Dedifferentiated amniotic fluid mesenchymal stem cell (primary cell): ENCODE measurements at regions not wholly inside any gene's neighbourhood (a gene's known extent, or its start where the extent isn't known, plus 50 kb on each side); places are given as distances from the start of the nearest gene placed in this dataset.

Source experiments
- DNase-seq: peaks from one replicate; pipeline ENCODE4 v3.0.0-alpha.2; 2016; ENCODE audit errors: extremely low spot score

GRCh38 chr13:104098421-104098820 is 1032.2 kb upstream of the SLC10A2 start:
- DNase-seq = no peak

- no peak for DNase-seq
Observed at GRCh38 chr13:104086759-104087158, 1020.5 kb upstream of the SLC10A2 start.

DNA sequence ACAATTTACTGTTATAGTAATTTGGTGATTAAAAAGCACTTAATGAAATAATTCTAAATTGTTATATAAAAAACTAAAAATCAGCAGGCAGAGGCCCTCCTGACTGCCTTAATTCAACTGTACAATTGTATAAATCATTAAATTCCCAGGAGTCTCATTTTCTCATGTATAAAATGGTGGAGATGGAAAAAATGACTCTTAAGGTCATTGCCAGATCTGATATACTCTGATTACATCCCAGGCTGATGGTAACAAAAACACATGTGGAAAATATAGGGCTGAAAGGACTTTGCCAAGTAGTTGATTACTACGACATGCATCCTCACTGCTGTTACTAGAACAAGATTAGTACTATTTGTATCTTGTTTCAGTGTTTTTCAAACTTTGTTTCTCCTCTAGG is 1020.0 kb upstream of the SLC10A2 start:
- no peak for DNase-seq

DNA sequence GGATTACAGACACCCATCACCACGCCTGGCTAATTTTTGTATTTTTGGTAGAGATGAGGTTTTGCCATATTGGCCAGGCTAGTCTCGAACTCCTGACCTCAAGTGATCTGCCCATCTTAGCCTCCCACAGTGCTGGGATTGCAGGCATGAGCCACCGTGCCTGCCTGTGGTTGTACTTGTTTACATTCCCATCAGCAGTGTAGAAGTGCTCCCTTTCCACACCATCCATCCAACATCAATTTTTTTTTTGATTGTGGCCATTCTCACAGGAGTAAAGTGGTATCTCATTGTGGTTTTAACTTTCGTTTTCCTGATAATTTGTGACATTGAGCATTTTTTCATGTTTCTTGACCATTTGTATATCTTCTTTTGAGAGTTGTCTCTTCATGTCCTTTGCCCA is 1019.4 kb upstream of the SLC10A2 start:
- no peak for DNase-seq

- DNase-seq = no peak
Observed at GRCh38 chr13:104074326-104074725, 1008.1 kb upstream of the SLC10A2 start.

GRCh38 chr13:104071806-104072205 is 1005.6 kb upstream of the SLC10A2 start:
- no peak for DNase-seq

DNA sequence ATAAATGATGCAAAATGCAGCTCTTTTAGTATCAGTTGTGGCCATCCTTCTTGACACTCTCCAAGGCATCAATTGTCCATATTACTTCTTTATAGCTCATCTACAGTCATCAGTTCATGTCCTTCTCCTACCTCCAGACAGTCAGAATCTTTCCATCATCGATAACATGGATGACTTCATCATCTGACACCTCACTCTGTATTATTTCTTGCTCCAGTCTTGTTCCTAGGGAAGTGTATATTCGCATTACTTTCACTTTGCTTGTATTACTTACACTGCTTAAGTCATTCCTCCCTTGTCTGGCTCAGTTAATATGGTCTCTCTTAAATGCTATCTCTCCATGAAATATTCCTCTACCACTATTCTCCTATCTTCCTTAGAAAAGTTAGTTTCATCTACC is 999.1 kb upstream of the SLC10A2 start:
- DNase-seq = no peak

- no peak for DNase-seq
Observed at GRCh38 chr13:104057861-104058260, 991.6 kb upstream of the SLC10A2 start.

DNA sequence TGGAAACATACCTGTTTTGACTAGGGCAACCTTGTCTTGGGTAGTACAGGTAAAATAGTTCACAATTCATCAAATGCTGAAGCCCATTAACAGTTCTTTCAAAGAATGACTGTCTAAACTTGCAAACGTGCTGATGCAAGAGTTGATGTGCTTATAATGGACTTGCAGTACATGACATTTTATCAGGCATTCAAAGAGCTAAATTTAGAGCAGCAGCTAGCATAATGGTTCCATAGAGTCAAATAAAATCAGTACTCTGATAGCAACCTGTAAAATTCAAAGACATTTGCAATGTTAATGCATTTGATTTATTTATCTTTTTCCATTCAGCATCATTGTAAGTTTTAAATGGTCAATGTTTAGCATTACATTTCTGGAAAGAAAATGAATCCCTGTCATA is 979.7 kb upstream of the SLC10A2 start:
- DNase-seq = no peak

GRCh38 chr13:104043184-104043583 is 977.0 kb upstream of the SLC10A2 start:
- DNase-seq = no peak

- no peak for DNase-seq
Observed at GRCh38 chr13:104034891-104035290, 968.7 kb upstream of the SLC10A2 start.

DNA sequence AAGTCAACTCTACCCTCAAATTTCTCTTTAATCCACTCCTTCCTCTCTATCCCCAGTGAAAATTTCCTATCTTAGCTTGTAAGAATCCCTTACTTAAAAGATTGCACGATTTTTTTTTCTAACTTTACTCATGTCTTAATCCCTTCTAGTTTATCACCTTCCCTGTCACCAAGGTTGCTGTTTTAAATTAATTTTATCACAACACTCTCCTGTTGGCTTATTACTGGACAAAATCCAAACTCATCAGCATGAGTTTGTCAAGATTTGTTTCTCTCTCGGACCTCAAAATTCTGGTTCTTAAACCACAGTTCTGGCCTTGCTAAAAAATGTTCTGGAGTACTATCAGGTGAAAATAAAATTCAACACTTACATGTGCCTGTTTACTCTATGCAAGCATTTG is 959.1 kb upstream of the SLC10A2 start:
- no peak for DNase-seq

DNA sequence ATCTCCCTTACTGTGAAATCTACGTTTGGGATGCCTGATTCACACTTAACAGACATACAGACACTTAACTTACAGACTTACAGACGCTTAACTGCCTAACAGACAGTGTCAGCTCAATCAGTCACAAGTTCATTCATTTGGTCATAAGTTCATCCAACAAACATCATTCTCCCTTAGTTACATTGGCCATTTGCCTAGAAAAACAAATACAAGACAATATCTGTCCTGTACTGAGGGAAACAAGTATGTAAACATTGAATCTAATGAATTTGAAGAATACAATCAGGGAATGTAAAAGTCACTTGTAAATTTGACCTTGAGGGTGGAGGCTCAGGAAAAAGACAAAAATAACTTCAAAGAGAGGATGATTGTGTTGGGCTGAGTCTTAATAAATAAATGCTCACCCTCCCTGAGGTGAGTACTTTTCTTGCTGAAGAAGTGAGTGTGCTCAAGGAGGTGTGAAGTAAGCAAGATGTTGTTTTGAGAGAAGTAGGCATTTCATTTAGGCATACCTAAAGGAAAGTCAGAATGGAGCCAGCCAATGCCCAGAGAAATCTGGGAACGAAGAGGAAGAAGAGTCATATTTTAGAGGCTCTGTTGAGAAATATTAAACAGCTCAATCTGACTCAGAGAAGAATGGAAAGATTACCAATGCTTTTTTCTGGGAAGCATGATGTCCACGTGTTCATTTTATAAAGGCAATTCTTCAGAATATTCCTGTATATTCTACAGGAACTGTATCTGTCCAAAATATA is 958.4 kb upstream of the SLC10A2 start:
- DNase-seq = no peak

- DNase-seq = no peak
Observed at GRCh38 chr13:104021806-104022397, 955.7 kb upstream of the SLC10A2 start.

DNA sequence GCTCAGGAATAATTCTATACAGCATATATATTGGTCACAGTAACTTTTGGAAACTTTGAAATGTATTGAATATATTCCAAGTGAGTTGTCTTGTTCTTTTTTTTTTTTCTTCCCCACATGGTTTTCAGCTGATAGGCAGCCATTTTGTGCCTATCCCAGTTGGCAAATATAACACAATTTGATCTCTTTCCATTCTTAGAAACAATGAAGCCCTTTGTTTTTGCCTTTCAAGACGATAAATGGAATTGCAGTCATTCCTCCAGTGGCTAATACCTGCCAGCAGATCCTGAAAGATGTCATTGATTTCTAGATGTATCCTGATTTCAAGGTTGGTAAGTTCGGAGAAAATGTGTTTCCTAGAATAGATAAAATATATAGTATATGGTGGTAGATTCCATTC is 951.1 kb upstream of the SLC10A2 start:
- DNase-seq = no peak

DNA sequence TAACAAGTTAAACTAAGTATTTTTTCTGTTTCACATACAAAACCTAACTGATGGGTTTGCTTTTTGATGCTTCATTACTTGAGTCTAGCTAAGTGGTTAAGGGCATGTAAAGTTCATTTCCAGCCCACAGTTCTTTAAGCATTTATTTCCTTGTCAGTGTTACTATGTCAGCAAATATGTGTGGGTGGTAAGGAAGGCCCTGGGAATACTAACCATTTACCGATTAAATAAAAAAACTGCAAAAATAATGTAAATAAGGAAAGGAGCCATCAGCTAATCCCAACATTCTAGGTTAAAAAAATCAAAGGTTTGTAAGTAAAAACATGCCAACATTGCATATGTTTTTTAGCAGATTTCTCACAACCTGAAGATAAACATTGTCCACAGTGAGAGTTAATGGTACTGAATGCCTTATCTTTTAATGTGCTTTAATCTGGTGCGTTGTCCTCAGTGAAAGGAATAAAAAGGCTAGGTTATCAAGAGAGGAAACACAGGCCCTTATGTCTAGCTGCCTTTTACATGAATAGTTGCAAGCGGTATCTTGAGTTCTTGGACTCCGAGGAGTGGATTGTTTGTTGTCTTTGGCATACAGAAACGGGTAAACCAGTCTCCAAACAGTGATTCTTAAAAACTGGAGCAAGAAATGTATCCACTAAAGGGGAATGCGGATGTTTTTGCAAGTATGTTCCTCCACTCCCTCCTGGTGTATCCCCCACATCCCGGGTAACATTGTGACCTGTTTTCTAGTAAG is 949.6 kb upstream of the SLC10A2 start:
- DNase-seq = no peak

DNA sequence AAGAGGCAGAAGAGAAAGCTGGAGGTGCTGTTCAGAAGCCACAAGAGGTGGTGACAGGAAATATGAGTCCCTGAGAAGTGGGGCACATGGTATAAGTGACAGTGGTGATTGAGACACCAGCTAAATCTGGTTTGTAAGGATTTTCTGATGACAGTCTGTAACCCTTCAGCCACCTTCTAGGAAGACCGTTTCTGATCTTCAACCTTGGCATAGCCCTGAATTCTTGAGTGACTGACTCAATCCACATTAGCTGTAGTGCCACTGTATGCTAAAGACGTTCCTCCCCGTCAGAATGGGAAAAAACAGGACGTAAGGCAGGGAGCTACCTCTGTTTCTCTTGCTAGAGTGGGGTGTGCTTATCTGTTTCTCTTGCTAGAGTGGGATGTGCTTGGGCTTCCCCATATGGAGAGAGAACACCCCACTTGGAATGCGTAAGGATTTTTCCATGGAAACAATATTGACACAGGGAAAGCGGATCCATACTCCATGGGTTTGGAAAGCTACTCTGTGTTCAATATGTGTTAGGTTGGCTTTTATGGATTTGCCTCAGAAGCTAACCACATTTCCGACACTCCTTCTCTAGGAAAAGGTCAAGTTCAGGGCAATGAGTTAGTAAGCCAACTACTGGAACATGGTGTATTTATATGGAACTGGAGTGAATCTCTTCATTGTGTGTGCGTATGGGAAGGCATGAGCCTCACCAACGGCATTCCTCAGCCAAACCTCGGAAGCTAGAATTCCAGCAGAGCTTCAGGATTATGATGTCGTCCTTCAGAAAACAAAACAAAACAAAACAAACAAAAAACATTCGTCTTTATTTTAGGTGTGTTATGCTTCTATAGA is 948.8 kb upstream of the SLC10A2 start:
- no peak for DNase-seq

GRCh38 chr13:104011505-104012241 is 945.5 kb upstream of the SLC10A2 start:
- DNase-seq = no peak

DNA sequence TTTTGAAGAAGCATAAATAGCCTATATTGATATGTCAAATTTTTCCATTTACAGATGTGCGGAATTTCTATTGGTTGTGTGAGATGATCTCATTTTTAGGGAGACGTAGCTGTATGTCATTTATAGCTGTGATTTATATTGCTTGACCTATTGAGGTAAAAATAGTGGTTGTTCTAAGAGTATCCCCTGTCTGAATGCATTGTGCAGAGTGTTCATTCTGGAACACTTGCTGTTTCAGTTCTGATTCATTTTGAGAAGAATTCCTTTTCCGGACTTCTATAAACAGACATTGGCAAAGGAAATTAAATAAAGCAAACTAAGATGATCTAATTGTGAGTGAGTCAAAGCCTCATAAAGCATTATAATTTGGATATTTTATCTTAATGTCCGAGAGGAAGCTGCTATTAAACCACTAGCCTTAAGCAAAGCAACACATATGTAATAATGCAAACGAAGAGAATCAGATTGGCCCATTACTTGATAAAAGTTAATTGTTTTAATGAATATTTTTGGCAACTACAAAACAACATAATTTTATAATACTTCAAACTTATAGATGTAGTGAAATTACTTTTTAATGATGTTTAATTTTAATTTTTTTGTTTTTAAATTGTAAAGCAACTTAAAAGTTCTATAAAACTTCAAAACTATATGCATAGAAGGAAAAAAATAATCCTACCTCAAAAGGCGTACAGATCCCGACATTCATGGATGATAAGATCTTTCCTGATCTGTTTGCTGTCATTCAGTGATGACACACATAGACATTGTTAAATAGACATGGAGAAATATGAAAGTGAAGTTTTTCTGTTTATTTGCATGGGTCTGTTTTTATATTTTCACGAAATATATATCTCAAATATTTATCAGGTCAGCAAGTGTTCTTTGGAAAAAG is 942.6 kb upstream of the SLC10A2 start:
- no peak for DNase-seq

GRCh38 chr13:104008075-104008474 is 941.9 kb upstream of the SLC10A2 start:
- DNase-seq = no peak
